DMS153 treated with DMSO at 0.1 percent for 48 hours (cell line): ENCODE measurements at regions not wholly inside any gene's neighbourhood (a gene's known extent, or its start where the extent isn't known, plus 50 kb on each side); places are given as distances from the start of the nearest gene placed in this dataset.

Experiments
- DNase-seq: peaks from one replicate; lab custom pipeline; 2025; ENCODE audit not compliant: unreplicated experiment; lab: John Stamatoyannopoulos, UW

DNA sequence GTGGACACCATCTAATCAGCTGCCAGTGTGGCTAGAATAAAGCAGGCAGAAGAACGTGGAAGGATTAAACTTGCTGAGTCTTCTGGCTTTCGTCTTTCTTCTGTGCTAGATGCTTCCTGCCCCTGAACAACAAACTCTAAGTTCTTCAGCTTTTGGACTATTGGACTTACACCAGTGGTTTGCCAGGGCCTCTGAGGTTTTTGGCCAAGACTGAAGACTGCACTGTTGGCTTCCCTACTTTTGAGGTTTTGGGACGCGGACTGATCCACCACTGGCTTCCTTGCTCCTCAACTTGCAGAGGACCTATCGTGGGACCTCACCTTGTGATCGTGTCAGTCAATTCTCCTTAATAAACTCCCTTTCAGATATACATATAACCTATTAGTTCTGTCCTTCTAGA lies 696.1 kb upstream of the NCAM2 start:
- no peak for DNase-seq

DNA sequence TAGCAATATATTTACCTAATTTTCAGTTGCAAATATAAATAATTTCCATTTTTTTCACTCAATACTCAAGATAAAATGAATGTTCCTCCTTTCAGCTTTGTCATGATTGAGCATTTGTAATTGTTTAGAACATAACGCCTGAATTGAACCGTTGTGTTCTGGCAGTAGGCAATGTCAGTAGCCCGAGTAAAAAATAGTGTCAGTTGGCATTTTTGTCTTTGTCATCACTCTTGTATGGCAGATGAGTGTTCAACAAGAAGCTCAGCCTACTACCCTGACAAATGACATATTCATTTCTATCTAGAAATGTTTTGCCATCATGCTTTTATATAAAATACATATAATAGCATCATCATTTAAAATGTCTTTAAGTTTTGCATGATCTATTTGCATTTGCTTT lies 691.4 kb upstream of the NCAM2 start:
- no peak for DNase-seq

DNA sequence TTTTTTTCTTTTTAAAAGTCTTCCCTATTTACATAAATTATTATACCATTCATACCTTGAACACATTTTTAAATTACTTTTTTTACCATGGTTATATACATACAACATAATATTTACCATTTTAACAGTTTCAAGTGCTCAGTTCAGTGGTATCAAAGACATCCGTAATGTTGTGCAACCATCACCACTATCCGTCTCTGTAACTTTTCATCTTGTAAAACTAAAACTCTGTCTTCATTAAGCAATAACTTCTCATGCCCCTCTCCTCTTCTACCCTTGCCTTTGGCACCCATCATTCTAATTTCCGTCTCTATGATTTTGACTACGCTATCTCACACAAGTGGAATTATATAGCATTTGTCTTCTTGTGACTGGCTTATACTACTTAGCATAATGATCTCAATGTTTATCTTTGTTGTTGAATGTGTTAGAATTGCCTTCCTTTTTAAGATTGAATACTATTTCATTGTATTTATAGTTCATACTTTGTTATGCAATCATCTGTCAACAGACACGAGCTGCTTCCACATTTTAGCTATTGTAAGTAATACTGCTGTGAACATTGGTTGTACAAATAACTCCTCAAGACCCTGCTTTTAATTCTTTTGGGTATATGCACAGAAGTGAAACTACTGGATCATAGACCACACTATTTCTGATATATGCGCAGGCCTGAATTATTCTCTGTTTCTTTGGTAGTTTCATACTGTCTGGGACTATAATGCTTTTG lies 689.5 kb upstream of the NCAM2 start:
- no peak for DNase-seq

GRCh38 chr21:20311234-20311787 lies 686.9 kb upstream of the NCAM2 start:
- DNase-seq = peak; percentile 43

GRCh38 chr21:20313013-20313412 lies 685.2 kb upstream of the NCAM2 start:
- no peak for DNase-seq

DNA sequence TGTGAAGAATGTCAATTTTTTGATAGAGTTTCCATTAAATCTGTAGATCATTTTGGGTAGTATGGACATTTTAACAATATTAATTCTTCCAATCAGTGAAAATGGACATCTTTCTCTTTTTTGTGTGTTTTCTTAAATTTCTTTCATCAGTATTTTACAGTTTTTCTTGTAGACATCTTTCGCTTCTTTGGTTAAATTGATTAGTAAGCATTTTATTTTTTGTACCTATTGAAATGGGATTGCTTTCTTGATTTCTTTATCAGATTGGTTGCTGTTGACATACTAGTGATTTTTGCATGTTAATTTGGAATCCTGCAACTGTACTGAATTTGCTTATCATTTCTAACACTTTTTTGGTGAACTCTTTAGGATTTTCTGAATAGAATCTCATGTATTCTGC lies 683.2 kb upstream of the NCAM2 start:
- no peak for DNase-seq

GRCh38 chr21:20329636-20330035 lies 668.6 kb upstream of the NCAM2 start:
- DNase-seq = no peak

DNA sequence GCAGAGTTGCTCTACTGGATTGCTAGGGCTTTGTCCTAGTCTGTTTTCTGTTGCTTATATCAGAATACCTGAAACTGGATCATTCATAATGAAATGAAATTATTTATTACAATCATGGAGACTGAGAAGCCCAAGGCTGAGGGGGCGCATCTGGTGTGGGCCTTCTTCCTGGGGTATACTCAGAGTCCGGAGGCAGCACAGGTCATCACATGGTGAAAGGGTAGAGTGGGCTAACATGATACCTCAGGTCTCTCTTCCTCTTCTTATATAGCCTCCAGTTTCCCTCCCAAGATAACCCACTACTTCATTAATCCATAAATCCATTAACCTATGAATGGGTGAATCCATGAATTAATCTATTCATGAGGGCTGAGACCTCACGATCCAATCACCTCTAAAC lies 667.6 kb upstream of the NCAM2 start:
- DNase-seq = no peak

DNA sequence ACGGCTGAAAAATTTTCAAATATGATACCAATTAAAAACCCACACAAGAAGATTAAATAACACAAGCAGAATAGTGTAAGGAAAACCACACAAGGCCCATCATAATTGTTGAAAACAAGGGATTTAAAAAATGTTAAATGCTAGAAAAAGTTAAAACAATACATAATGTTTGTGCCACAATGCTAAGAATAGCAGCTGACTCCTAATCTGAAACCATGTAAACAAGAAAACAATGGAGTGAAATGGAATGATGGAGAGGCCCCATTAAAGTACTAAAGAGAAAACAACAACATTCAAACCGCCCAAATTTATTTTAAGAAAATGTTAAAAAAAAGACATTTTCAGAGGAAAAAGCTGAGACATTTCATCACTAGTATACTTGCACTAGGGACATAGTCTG lies 663.6 kb upstream of the NCAM2 start:
- no peak for DNase-seq

DNA sequence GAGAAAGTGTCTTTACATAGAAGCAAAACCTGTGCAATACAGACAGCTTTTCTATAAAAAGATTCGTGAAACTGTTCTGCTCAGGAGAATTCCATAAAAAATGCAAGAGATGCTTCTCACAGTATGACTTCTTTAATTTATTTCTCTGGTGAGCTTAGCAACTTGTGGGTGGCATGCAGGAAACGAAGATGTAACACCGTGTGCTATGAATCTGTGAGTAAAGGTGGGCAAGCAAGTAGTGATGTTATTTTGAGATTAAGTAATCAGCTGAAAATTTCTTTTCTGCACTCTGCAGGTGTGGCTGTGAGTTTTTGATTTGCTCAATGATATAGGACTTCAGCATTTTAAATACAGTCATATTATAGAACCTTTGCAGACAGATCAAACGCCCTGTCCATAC lies 656.8 kb upstream of the NCAM2 start:
- DNase-seq = no peak

DNA sequence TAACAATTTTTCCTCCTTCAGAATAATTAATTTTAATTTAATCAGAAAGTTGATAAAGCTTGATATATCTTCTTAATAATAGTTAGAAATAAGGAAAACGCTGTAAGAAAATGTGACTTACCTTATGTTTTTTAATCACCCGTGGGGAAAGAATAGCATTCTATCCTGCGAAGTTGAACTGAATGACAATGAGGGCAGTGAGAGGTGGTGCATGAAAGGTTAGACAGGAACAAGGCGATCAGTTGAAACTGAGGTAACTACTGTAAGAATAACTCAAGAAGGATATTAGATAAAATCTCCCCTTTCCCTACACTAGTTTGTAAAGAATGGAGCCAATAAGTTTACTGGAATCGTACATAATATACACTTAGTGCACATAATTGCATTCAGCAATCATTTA lies 655.0 kb upstream of the NCAM2 start:
- DNase-seq = no peak

GRCh38 chr21:20351138-20351537 lies 647.1 kb upstream of the NCAM2 start:
- DNase-seq = no peak

GRCh38 chr21:20353351-20353750 lies 644.9 kb upstream of the NCAM2 start:
- no peak for DNase-seq

- DNase-seq = no peak
Observed at GRCh38 chr21:20373031-20373430, 625.2 kb upstream of the NCAM2 start.

- DNase-seq = no peak
Observed at GRCh38 chr21:20377250-20377649, 621.0 kb upstream of the NCAM2 start.

GRCh38 chr21:20388400-20388799 lies 609.8 kb upstream of the NCAM2 start:
- no peak for DNase-seq

DNA sequence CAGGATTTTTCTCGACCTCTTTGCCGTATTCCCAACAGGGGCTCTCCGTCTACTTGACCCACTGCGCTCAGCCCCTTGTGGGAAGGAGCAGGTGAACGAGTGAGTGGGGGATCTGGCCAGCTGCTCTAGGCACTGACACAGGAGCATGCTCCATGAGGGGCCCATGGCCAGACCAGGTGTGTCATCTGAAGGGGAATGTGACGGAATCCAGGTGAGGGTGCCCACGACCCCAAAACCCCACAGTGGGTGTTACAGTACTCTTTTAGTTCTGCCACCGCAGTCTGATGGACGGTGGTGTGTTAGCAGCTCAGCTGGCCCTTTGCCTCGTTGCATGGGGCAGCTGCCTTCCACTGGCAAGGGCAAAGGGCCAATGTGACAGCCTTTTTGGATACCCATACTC lies 601.4 kb upstream of the NCAM2 start:
- DNase-seq = no peak

- no peak for DNase-seq
Observed at GRCh38 chr21:20404915-20405314, 593.3 kb upstream of the NCAM2 start.

DNA sequence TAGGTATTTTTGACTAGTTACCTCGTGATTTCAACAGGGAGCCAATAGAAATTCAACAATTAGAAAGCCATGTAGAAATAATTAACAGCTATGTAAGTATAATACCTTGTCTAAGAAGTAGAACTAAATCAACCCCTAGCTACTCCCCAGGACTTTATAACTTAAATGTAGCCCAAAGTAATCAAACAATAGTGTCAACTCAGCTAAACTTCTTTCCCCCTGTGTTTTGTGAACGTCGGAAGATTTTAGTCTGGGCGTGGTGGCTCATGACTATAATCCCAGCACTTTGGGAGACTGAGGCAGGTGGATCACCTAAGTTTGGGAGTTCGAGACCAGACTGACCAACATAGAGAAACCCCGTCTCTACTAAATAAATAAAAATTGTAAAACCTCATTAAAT lies 579.9 kb upstream of the NCAM2 start:
- DNase-seq = no peak

GRCh38 chr21:20419772-20420171 lies 578.4 kb upstream of the NCAM2 start:
- no peak for DNase-seq

GRCh38 chr21:20424943-20425342 lies 573.3 kb upstream of the NCAM2 start:
- DNase-seq = no peak

- DNase-seq = no peak
Observed at GRCh38 chr21:20425856-20426255, 572.4 kb upstream of the NCAM2 start.

- DNase-seq = no peak
Observed at GRCh38 chr21:20440338-20440737, 557.9 kb upstream of the NCAM2 start.
